ENCODE measurements at regions not wholly inside any gene's neighbourhood (a gene's known extent, or its start where the extent isn't known, plus 50 kb on each side); places are given as distances from the start of the nearest gene placed in this dataset.

DNA sequence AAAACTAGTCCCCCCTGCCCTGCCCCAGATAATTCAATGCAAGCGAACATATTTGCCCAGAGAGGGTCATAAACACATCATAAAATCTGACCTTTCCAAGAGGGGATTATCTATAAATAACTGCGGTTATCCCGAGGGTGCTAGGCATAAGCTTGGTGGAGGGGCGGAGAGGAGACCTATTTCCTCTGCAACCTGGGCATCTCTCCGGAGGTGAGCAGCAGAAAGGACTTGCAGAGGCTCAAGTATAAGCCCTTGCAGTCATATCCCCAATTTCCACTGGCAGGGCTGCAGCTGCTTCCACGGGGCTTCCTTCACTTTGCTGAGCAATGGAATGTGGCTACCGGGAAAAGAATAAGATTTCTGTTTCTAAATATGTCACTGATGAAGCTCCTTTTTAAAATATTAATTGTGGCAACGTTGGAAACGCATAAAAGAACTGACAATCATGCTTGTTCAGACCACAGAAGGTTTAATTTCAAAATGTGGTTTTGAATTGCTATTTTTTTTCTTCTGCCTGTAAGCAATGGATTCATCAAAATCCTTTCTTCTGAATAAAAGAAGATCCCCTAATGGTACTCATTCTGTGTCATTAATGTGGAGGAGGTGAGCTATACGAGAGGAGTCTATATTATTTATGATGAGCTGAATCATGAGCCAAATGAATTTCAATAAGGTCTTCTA lies 268.9 kb upstream of the ATP2B1 start:
- no peak for DNase-seq

DNA sequence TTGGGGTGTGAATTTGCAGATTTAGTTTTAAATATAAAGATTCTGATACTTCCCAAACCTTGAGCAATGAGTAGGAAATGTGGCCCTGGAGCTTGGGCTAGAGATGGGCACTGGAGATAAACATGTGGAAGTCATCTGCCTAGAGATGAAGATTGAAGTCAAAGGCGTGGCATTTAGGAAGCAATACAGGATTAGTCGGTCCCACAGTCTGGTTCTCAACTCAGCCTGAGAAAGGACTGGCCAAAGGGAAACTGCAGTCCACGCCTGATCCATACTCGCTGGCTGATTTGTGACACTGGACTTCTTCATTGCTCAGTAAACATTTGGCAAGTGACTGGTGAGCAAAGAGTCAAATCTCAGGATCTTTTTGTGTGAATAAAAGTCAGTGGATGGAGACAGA lies 268.2 kb upstream of the ATP2B1 start:
- DNase-seq, result no peak

DNA sequence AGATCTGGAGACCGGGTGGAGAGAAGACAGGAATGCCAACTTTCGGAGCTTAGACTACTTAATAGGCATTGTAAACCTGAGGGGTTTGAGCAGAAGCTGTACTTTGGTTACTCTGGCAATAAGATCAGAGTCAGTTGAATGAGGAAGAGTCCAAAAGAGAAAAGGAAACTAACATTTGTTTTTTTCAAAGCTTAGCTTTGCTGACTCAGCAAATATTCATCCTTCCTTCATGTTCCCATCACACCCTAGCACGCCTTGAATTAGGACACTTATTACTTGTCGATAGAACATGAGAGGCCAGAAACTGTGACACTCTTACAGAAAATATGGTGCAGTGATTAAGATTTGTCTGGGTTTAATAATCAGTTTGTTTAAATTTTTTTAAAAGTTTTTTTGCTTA lies 266.9 kb upstream of the ATP2B1 start:
- no peak for DNase-seq

DNA sequence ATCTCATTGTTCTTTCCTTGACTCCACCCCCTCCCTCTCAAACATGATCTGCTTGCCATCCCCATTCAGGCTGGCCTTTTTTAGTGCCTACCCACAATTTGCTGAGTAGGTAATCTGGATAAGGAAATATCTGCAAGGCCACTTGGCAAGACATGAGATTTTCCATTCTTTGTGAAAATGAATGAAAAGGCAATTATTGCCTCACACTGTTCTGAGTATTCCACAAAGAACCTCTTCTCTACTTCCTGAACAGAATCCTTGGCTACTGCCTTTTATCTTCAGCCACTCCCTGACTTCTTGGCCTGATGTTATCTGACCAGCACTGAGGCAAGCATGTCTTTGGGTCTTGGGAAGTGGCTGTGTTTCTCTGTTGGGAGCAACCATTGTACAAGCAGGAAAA lies 263.2 kb upstream of the ATP2B1 start:
- no peak for DNase-seq

DNA sequence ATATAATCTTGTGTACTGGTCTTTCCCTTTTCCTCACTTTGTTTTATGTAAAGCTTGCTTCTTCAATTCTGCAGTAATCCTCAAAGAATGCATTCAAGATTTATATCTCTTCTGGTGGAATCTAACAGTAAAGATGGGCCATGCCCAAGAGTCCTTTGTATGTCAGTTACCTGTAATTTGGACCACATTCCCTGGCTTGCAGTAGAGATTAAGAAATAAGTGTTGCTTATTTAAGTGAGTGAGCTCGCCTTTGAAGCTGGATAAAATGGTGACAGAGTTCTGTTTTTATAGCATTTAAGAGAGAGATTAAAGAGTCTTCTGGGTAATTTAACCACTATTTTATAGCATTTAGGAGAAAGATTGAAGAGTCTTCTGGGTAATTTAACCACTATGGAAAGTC lies 262.1 kb upstream of the ATP2B1 start:
- no peak for DNase-seq

DNA sequence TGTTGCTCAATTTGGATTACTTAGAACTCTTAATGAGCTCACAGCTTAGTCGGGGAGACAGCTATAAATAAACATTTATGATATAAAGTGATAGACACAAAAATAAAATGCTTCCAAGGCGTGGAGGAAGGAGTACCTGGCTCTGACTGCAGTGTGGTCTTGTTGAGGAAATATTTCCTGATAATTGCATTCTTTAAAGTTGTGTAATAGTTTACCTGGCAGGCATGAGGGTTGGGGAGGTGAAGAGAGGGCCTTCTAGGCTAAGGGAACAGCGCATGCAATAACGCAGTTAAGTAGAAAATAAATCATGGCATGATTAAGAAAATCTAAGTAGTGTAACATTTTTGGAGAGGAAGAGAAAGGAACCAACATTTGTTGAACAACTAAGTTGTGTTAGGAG lies 260.5 kb upstream of the ATP2B1 start:
- DNase-seq, result no peak

DNA sequence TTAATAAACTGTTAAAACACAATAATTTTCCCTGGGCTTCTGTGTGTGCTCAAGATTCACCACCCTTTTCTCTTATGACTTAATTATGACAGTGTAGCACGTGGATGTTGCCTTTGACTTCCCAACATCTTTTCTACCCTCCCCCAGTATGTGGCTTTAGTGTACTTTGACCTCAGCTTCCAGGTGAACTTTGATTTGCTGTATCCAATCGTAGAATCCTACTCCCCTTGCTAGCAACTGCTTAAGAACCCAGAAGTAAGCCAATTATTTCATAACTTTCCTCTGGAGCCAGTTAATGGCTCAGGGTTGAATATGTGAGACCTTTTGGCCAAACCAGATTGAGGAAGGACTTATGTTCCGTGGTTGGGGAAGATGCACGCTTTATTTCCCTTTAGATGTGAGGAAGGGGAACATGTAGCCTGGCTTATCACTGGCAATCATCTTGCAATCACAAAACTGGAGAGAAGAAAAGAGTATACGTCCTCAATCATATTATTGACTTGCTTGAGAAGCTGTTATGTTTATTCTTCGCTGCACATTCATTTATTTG lies 259.6 kb upstream of the ATP2B1 start:
- no peak for DNase-seq

DNA sequence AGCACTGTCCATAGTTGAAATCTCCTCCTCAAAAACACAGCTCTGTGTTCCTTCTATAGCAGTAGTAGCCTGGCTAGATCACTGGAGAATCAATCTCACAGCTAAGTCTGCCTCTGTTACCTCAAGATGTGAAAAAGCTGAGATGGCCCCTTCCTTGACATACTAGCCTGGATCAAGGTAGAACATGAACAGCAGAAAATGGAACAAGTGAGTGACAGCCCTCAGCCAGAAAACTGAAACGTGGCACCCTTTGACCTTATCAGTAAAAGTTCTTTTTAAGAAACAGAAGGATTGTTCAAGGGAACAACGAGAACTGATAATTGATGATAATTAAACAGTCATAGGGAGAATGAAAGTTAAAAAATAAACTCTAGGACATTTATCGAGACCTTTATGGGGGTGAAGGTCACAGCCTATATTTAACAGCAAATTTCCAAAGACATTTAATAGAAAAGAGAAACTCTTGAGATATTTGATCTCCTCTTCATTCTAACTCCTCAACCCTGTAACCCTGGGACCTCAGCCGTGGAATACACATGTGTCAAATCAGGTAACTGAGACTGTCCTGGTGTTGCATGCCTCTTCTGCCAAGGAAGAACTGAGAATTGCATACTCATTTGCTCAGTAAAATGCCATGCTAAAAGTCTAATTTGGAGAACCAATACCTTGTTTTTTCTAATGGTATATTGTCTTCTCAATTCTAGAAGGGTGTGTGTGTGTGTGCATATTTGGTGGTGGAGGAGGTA lies 258.0 kb upstream of the ATP2B1 start:
- DNase-seq, result no peak

DNA sequence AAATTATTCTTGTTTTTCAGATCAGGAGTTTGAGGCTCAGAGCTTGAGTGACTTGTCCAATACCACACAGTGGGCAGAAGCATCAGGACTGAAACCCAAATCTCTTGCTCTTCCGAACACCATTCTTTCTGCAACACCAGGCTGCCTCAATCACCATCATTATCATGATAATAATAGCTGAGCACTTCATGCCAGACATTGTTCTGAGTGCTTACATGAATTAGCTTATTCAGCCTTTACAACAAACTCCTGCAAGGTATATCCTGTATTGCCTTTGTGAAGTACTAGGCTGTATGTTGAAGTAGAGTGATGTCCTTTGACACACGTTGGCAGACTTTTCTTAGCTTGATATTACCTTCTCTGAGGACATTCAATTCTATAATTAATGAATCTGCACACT lies 257.4 kb upstream of the ATP2B1 start:
- no peak for DNase-seq

DNA sequence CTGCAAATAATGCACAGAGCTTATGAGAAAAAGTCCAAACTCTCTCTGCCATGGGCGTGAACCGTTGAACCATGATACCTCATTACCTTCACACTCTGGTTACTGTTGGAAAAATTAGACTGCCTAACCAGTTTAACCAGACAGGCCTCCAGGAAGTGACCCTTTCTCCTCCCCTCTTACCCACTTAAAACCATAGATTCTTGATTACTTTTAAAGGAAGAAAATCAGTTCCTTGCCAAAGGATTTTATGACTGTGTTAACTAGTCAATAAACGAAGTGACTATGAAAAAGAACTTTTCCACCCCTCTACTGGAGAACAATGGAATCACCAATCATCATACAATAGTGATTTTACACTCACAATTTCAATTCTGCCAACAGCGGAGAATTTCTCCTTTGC lies 254.0 kb upstream of the ATP2B1 start:
- no peak for DNase-seq

DNA sequence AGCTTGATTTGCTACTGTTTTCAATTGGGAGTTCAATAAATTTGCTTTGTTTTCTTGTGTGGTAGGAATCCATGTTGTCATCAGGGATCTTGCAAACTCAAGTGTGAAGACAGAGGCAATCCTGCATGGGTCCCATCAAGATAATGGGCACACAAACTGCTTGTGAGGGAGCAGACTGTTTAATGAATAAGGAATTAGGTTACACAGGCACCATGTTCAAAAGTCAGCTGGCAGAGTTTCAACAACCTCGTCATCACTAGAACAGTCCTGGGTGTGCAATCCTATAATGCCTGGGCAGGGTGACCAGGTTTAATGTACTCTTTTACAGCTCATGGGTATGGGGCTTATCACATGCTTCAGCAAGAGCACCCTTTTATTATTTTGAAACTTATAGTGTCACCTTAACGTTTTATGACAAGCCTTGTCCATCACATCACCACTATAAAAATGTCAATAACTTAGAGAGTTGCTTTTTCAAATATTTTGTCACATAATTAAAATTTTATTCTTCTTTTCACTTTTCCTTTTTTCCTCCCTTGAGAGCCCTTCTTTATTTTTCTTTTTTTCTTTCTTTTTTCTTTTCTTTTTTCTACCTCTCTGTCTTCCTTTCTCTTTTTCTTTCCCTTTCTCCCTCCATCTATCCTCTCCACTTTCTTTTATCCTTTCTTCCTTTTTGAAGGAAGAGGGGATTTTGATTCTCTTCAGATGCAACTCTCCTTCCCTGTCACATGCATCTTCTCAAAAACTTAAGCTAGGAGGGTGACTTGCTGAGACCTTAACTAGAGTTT lies 252.2 kb upstream of the ATP2B1 start:
- no peak for DNase-seq

DNA sequence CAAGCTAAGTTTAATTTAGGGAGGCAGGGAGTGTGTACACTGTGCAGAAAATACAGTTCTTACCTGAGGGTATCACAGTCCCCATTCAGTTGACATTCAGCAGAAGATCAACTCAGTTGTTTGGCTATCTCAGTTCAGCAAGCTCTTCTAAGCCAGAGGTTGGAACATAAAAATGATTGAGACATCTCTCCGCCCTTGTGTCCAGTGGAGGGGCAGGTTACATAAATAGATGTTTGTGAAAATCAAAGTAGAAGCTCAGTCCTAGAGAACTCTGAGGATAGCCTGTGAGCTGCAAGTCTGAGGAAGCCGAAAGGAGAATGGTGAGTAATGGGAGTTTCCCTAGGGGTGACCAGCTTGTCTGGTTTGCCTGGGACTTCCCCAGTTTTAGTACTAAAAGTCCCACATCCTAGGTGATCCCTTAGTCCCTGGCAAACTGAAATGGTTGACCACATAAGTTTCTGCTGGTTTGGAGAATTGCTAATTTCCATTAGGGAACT lies 251.4 kb upstream of the ATP2B1 start:
- DNase-seq, result no peak

DNA sequence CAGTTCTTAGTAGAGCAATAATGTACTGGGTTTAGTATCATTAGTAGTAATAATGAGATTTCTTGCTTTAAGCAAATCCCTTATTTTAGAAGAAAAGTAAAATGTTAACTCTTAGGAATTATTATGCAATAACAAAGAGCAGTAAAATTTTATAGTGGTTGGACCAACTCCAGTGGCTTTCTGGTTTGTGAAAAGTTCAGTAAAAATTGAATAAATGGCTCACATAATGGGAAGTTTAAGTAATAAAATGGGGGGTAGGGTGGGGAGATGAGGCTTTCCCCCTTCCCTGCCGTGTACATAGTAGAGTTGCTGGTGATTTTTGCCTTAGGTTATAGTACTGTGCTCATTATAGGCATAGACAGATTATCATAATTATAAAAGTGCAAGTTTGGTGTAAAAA lies 250.5 kb upstream of the ATP2B1 start:
- DNase-seq, result no peak

DNA sequence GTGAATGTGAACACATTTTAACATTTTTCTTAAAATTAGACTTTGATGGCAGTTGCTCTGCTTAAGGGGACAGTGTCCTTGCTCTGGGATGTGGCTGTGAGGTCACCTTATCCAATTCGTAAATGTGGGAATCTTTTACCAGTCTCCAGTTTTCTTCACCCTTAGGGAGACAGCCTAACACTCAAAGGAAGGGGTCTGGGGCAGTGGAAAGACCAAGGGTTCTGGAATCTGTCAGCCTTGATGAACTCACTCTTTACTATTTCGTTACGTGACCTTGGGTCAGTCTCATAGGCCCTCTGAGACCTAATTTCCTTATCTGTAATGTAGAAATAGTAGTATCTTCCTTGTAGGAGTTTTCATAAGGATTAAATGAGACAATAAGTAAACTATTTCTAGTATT lies 245.6 kb upstream of the ATP2B1 start:
- DNase-seq, result no peak

DNA sequence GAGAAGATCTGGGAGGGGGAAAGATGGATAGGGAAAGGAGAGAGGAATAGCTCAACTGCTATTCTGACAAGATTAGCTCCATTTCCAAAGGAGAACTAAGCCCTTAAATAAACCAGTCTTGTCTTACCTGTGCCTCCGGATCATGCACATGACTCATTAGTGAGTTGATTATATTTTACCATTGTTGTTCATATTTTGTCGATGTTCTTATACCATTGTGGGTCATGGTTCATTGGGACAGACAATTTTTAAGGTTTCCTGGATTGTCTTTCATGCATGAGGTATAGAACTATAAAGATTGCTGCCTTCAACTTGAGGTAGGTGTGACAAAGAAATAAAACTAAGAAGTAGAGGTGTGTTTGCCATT lies 243.0 kb upstream of the ATP2B1 start:
- no peak for DNase-seq

DNA sequence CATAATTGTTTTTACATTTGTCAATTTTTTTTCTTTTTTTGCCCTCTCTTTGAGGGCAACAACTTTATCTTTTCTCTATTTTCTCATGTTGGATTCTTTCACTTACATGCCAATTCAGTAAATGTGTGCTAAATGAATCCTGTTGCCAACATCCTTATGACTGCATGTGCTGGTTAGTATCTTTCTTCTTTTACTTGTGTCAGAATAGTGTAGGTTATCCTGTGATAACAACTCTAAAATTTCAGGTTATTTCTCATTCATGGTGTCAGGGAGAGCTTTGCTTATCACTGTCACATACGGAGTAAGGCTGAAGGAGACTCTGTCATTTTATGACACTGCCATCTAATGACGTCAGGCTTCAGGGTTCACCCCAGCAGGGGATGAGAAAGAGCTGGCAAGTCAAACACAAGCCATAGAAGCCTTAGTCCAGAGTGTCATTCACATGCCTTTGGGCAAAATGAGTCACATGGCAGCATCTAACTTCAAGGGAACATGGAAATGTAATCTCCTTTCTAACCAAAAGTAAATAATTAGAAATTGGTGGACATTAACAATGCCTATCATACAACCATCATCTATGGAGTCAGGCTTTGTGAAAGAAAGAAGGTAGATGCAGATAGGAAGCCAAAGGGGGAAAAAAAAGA lies 242.5 kb upstream of the ATP2B1 start:
- DNase-seq, result no peak

DNA sequence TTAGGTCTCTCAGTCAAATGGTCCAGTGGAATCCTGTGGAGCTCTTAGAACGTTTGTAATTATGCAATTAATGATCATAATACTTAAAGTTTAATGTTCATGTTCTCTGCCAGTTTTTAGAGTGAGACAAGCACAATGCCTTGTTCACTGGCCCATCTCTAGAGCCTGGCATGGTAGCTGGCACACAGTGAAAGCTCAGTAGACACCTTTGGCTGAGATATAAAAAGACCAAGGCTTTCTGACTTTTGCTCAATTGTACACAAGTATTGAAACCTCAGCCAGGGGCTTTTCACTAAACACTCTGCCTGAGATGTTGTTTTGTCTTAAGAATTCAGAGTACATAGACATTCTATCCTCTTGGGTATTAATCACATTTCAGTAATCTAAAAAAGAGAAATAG lies 241.8 kb upstream of the ATP2B1 start:
- DNase-seq, result no peak

DNA sequence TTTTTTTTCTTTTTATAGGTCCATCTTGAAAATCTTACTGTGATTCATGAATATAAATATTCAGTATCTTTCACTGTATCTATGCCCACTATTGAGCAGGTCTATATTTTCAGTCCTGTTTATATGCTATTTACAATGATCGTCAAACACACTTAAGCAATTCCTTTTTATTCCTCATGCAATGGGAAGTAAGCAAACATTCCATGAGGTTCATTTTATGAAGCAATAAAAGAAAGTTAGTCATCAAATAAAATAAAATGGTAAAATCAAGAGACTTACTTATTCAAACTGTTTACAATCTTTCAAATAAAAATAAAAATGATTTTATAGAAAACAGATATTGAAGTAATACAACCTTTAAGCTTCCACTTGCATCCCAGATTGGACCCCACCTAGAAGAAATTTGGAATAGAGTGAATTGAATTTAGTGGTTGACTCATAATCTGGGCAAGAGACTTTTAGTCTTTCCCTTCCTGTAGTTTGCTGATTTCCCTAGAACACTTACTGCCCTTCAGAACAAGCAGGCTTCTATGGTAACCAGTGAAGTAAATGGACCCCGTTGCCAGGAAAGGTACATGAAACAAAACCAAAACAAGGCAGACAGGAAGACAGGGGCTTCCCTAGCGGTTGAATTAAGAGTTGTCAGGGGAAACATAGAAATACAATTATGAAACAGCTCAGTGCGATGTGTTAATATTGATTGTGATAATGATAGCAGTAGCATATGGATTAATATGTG lies 241.0 kb upstream of the ATP2B1 start:
- DNase-seq, result no peak

DNA sequence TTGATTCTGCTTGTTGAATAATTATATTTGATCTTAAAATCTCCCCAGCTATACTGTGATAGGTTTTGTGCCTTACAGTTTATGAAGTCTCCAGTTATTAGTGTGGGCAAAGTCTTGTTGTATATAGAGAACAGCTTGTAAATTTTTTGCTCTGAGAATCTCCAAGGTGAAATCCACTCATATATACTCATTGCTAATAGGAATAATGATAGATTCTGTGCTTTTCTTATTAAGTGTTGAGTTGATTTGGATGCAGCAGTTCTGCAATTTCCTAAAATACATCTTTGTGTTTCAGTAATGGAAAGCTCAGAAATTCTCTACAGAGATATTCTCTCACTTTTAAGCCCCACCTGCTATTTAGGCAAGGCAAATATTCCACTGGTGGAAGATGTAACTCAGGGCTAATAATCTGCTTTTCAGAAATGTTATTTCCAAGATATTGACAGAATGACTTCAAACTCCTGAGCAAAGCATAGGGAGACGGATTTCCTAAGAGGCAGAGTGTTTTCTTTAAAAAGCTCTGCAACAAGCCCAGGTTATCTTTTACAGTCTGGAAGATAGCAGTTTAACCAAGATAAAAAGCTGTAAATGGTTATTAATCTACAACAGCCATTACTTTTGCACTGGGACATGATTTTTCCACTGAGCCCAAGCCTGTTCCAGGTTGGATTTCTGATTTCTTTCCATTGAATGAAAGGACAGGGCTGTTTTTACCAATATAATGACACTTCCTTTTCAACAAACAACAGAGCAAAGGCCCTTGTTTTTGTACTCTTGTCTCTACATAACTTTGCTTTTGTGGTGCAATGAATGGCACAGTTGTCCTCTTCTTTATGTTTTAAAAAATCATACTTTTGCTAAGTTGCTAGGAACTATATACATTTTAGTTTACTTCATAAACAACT lies 239.9 kb upstream of the ATP2B1 start:
- DNase-seq, result no peak

DNA sequence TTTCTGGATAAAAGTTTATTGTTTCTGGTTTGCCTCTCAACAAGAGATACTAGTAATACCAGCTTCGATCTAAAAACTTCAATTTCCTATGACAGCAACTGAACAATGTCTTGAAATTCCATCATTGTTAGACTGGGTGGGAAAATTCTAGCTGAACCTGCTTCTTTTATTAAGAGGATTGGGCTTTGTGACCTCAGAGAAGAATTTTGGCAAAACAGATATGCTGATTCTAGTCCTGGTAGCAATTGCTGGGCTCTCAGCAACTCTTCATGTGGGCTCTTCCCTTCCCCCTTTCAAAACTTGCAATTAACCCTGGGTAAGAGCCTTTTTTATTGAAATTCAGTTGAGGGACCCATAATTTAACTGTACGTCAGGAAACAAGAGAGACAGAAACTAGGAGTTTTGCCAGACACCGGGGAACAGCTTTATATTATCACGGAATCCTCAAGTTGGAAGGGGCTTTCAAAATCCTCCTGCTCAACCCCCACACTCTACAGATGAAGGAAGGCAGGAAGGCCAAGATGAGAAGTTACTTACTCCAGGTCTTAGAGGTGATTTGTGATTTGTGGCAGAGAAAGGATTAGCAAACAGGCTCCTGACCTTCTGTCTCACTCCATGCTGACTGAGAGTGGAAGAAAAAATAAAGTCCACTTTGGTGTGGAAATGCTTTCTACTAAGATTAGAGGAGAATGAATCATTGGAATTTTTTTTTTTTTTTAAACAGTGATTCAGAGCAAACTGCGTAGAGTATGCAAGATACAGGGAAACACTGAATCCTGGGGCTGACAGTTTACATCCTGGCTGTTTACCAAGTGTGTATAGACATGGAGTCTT lies 239.0 kb upstream of the ATP2B1 start:
- DNase-seq, result no peak
